22Rv1 (cell line): ENCODE measurements at regions not wholly inside any gene's neighbourhood (a gene's known extent, or its start where the extent isn't known, plus 50 kb on each side); places are given as distances from the start of the nearest gene placed in this dataset.

ENCODE experiments used
- H3K27ac ChIP-seq: fragments of 450-650 bp; 2 replicates; pipeline ENCODE4 v1.5.1; 2017
- ZFX ChIP-seq: fragments of 450-650 bp; IDR thresholded peaks from 2 replicates; pipeline ENCODE4 v1.6.1; 2017; ENCODE audit warnings: antibody characterized with exemption, borderline replicate concordance
- TF ChIP-seq, protein P1 (sequence below): fragments of 450-650 bp; IDR thresholded peaks from 2 replicates; pipeline ENCODE4 v1.5.1; 2017; ENCODE audit warnings: mild to moderate bottlenecking

- H3K27ac ChIP-seq: no peak overlapping the region
- TF ChIP-seq ZFX: no peak
- TF ChIP-seq, protein P1, sequence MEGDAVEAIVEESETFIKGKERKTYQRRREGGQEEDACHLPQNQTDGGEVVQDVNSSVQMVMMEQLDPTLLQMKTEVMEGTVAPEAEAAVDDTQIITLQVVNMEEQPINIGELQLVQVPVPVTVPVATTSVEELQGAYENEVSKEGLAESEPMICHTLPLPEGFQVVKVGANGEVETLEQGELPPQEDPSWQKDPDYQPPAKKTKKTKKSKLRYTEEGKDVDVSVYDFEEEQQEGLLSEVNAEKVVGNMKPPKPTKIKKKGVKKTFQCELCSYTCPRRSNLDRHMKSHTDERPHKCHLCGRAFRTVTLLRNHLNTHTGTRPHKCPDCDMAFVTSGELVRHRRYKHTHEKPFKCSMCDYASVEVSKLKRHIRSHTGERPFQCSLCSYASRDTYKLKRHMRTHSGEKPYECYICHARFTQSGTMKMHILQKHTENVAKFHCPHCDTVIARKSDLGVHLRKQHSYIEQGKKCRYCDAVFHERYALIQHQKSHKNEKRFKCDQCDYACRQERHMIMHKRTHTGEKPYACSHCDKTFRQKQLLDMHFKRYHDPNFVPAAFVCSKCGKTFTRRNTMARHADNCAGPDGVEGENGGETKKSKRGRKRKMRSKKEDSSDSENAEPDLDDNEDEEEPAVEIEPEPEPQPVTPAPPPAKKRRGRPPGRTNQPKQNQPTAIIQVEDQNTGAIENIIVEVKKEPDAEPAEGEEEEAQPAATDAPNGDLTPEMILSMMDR: no peak
Measured at GRCh38 chr5:143470120-143470519, 66.6 kb upstream of the NR3C1 start.

- TF ChIP-seq ZFX: no peak
- TF ChIP-seq, protein P1: no peak
- no peak overlapping the region for H3K27ac ChIP-seq
Measured at GRCh38 chr5:143469125-143469524, 65.6 kb upstream of the NR3C1 start.

- no peak for TF ChIP-seq ZFX
- TF ChIP-seq, protein P1: no peak
- no peak overlapping the region for H3K27ac ChIP-seq
Measured at GRCh38 chr5:143466632-143467031, 63.1 kb upstream of the NR3C1 start.

- TF ChIP-seq, protein P1: no peak
- TF ChIP-seq ZFX: no peak
- H3K27ac ChIP-seq: no peak overlapping the region
Measured at GRCh38 chr5:143464723-143465490, 61.4 kb upstream of the NR3C1 start.

DNA sequence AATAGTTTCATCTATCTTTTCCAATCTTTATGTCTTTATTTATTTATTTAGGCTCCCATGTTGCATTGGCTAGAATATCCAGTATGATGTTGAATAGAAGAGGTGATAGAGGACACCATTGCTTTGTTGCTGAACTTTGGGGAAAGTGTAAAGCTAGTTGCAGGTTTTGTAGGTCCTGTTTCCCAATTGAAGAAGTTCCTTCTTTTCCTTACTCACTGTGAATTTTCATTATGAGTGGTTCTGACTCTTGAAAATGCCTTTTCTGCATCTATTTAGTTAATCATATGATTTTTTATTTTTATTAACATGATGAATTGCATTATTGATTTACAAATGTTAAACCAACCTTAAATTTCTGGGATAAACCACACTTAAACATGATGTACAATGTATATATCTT lies 58.9 kb upstream of the NR3C1 start:
- H3K27ac ChIP-seq: no peak overlapping the region
- no peak for TF ChIP-seq ZFX
- TF ChIP-seq, protein P1: no peak

- TF ChIP-seq, protein P1: no peak
- TF ChIP-seq ZFX: no peak
- no peak overlapping the region for H3K27ac ChIP-seq
Measured at GRCh38 chr5:143459433-143459832, 55.9 kb upstream of the NR3C1 start.

DNA sequence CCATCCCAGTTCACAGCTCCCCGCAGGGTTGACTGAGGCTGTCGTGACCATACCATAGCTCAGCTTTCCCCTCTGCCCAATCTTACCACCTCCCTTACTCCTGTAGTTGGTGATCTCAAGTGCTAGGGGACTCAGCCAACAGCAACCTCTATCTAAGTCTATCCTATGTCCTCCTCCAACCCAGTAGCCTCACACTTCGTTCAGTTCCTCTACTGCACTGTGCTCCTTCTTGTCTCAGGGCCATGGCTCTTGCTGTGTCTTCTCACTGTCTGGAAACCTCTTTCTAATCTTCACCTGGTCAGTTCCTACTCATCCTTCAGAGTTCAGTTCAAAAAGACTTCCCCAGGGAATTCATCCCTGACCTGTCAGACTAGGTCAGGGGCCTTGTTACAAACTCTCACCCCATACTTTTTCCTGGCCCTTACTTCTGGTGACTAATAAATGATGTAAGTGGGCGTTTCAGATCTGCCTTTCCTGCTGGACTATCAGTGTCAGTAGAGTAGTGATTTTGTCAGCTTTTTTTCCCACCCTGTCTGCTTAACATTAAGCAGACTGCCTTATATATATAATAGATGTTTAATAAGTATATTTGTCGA lies 53.6 kb upstream of the NR3C1 start:
- TF ChIP-seq ZFX: no peak
- TF ChIP-seq, protein P1: no peak
- no peak overlapping the region for H3K27ac ChIP-seq
